Transverse colon (tissue), 4 donors: ENCODE measurements at regions not wholly inside any gene's neighbourhood (a gene's known extent, or its start where the extent isn't known, plus 50 kb on each side); places are given as distances from the start of the nearest gene placed in this dataset.

ENCODE experiments used
- DNase-seq: peaks from one replicate; pipeline ENCODE4 v3.0.0-alpha.2; 2019
- H3K27ac ChIP-seq, 4 donors: fragments of 200-600 bp; sonication (generic); 2 replicates each; pipeline ENCODE4 v1.5.1; 2016 to 2018; ENCODE audit warnings: inconsistent platforms in 4 of 4
- H3K27me3 ChIP-seq: fragments of 200-600 bp; sonication (generic); 2 replicates; pipeline ENCODE4 v1.5.1; 2017; ENCODE audit warnings: inconsistent platforms
- H3K36me3 ChIP-seq, 4 donors: fragments of 200-600 bp; sonication (generic); 2 replicates each; pipeline ENCODE4 v1.5.1; 2017 to 2019; ENCODE audit warnings: inconsistent platforms in 4 of 4
- H3K4me1 ChIP-seq, 4 donors: fragments of 200-600 bp; sonication (generic); 2 replicates each; pipeline ENCODE4 v1.5.1; 2017 to 2020; ENCODE audit warnings: inconsistent platforms in 4 of 4
- H3K4me3 ChIP-seq, 4 donors: fragments of 200-600 bp; sonication (generic); 1 replicate in 1 of 4; 2 replicates in 3 of 4; pipeline versions ENCODE4 v1.5.1 to v1.6.1; 2017 to 2019; ENCODE audit warnings: inconsistent platforms in 4 of 4
- H3K9me3 ChIP-seq, 2 donors: fragments of 200-600 bp; sonication (generic); 2 replicates each; pipeline ENCODE4 v1.5.1; 2017 to 2019; ENCODE audit warnings: inconsistent platforms in 2 of 2
- CTCF ChIP-seq, 5 experiments: fragments of 200-600 bp in 3 of 5; fragments of 450-650 bp in 2 of 5; sonication (generic) in 3 of 5; IDR thresholded peaks; 1 replicate in 2 of 5; 2 replicates in 3 of 5; pipeline ENCODE4 v1.5.1; 2016 to 2017; ENCODE audit warnings: antibody characterized with exemption in 5 of 5, inconsistent platforms in 3 of 5, mild to moderate bottlenecking in 2 of 5, moderate library complexity in 1 of 5
- EP300 ChIP-seq: sonication (generic); formaldehyde crosslinking; IDR thresholded peaks from one replicate; pipeline ENCODE4 v1.6.1; 2017; ENCODE audit warnings: antibody characterized with exemption, low read depth
- POLR2A ChIP-seq: fragments of 450-650 bp; IDR thresholded peaks from one replicate; pipeline ENCODE4 v1.6.1; 2016; ENCODE audit warnings: antibody characterized with exemption, mild to moderate bottlenecking, moderate library complexity
- POLR2AphosphoS5 ChIP-seq, 3 donors: sonication (generic); formaldehyde crosslinking; IDR thresholded peaks; one replicate each; pipeline ENCODE4 v1.6.1; 2016; ENCODE audit warnings: antibody characterized with exemption in 3 of 3
- WGBS, 2 donors: methylation state at CpG; one replicate each; pipeline ENCODE4 v1.1.5; 2018; ENCODE audit warnings: low coverage in 1 of 2; 5-methylcytosine and 5-hydroxymethylcytosine counted together
- in situ Hi-C, 4 donors: fragments of 200-750 bp; cut with MboI; loops; one replicate each; pipeline versions ENCODE4 v1.15.0 to v1.15.1; 2017; ENCODE audit warnings: low sequenced_read_pairs in 3 of 4, low pct_ligation_motif_present in 1 of 4, low pct_unique_long_range_greater_than_20kb in 1 of 4
- intact Hi-C: fragments of 100-400 bp; cut with DNase I; formaldehyde crosslinking; loops from one replicate; pipeline ENCODE4 v1.15.1; 2023; ENCODE audit warnings: low total_unique reads

GRCh38 chr2:150594299-150594698, 106.8 kb upstream of the RND3 start:
- H3K36me3 ChIP-seq, result no peaks in the 10 kb centered on the region
- WGBS, 2 donors, result 89 to 96% methylated on average over 5 of the region's 5 CpGs
- H3K27me3 ChIP-seq, result no peaks in the 10 kb centered on the region
- H3K9me3 ChIP-seq, result no peaks in the 10 kb centered on the region
- H3K4me1 ChIP-seq, result no peaks in the 10 kb centered on the region
- TF ChIP-seq CTCF (IDR thresholded peaks at IDR 0.05) (no peak), POLR2AphosphoS5 (IDR thresholded peaks at IDR 0.05) (no peak), POLR2A (no peak), EP300 (no peak)
- H3K4me3 ChIP-seq, result no peak overlapping the region
- intact Hi-C loops (no loop called here), in situ Hi-C loops (no loop called here)
- H3K27ac ChIP-seq, result no peak overlapping the region
- no peak for DNase-seq

GRCh38 chr2:150591496-150592285, 104.2 kb upstream of the RND3 start:
- no peaks in the 10 kb centered on the region for H3K9me3 ChIP-seq
- no peaks in the 10 kb centered on the region for H3K36me3 ChIP-seq
- TF ChIP-seq CTCF (IDR thresholded peaks at IDR 0.05), result no peak
- TF ChIP-seq POLR2A, result no peak
- TF ChIP-seq EP300, result no peak
- TF ChIP-seq POLR2AphosphoS5 (IDR thresholded peaks at IDR 0.05), result no peak
- WGBS, 2 donors, result 75 to 85% methylated on average over 4 to 6 of the region's 6 CpGs
- in situ Hi-C loops, result no loop called here
- no peak overlapping the region for H3K27ac ChIP-seq
- peaks cover 0 to 3% (median 1%) of the 10 kb centered on the region in 4 donors for H3K4me1 ChIP-seq
- intact Hi-C loops, result no loop called here
- DNase-seq, result no peak
- no peaks in the 10 kb centered on the region for H3K27me3 ChIP-seq
- no peak overlapping the region for H3K4me3 ChIP-seq

- WGBS, 2 donors, result 81 to 85% methylated on average over 2 of the region's 2 CpGs
- no peak for DNase-seq
- Histone ChIP-seq H3K4me3 (no peak overlapping the region), H3K27ac (no peak overlapping the region), H3K27me3 (no peaks in the 10 kb centered on the region), H3K36me3 (no peaks in the 10 kb centered on the region), H3K4me1 (peaks cover 0 to 3% (median 1%) of the 10 kb centered on the region in 4 donors), H3K9me3 (no peaks in the 10 kb centered on the region)
- in situ Hi-C loops, result no loop called here
- intact Hi-C loops, result no loop called here
- TF ChIP-seq POLR2AphosphoS5 (IDR thresholded peaks at IDR 0.05), result no peak
- TF ChIP-seq POLR2A, result no peak
- TF ChIP-seq EP300, result no peak
- TF ChIP-seq CTCF (IDR thresholded peaks at IDR 0.05), result no peak
Measured at GRCh38 chr2:150589681-150590080, 102.2 kb upstream of the RND3 start.

GRCh38 chr2:150588506-150588870, 101.0 kb upstream of the RND3 start:
- H3K36me3 ChIP-seq, result no peaks in the 10 kb centered on the region
- H3K4me1 ChIP-seq, result peaks cover 0 to 3% (median 1%) of the 10 kb centered on the region in 4 donors
- WGBS, 2 donors, result 89 to 100% methylated on average over 1 to 2 of the region's 2 CpGs
- intact Hi-C loops (no loop called here), in situ Hi-C loops (no loop called here)
- no peaks in the 10 kb centered on the region for H3K27me3 ChIP-seq
- DNase-seq, result no peak
- TF ChIP-seq CTCF (IDR thresholded peaks at IDR 0.05), result no peak
- no peak overlapping the region for H3K4me3 ChIP-seq
- no peaks in the 10 kb centered on the region for H3K9me3 ChIP-seq
- H3K27ac ChIP-seq, result no peak overlapping the region
